GM12891 (cell line): ENCODE measurements at regions not wholly inside any gene's neighbourhood (a gene's known extent, or its start where the extent isn't known, plus 50 kb on each side); places are given as distances from the start of the nearest gene placed in this dataset.

Source experiments
- DNase-seq: peaks from one replicate; pipeline ENCODE4 v3.0.0; 2011; ENCODE audit warnings: low spot score; ENCODE audit not compliant: insufficient read length
- FAIRE-seq: peaks from 2 replicates; lab custom pipeline; 2011; peaks lifted over from hg19 to GRCh38; lab: Jason Lieb, UNC
- PAX5 ChIP-seq: IDR thresholded peaks from 2 replicates; pipeline ENCODE4 v1.6.1; 2011; ENCODE audit warnings: low read length, moderate library complexity, mild to moderate bottlenecking; ENCODE audit not compliant: insufficient read depth, severe bottlenecking
- POLR2A ChIP-seq: IDR thresholded peaks from 2 replicates; pipeline ENCODE4 v1.6.1; 2011; ENCODE audit warnings: low read depth, low read length, control low read depth
- POLR2AphosphoS5 ChIP-seq: IDR thresholded peaks from 2 replicates; pipeline ENCODE4 v1.6.1; 2011; ENCODE audit warnings: low read depth, low read length, control low read depth
- POU2F2 ChIP-seq: IDR thresholded peaks from 2 replicates; pipeline ENCODE4 v1.6.1; 2011; ENCODE audit warnings: low read depth, mild to moderate bottlenecking, control low read depth, low read length, moderate library complexity
- SPI1 ChIP-seq: IDR thresholded peaks from 2 replicates; pipeline ENCODE4 v1.6.1; 2011; ENCODE audit warnings: low read depth, low read length, control low read depth
- TAF1 ChIP-seq: IDR thresholded peaks from 2 replicates; pipeline ENCODE4 v1.6.1; 2011; ENCODE audit warnings: low read depth, low read length, control low read depth

GRCh38 chr7:79787623-79788022 is 334.2 kb upstream of the MAGI2 start:
- FAIRE-seq (no peak), DNase-seq (no peak)
- TF ChIP-seq TAF1 (no peak), POLR2AphosphoS5 (no peak), PAX5 (no peak), POLR2A (no peak), POU2F2 (no peak)

- FAIRE-seq (no peak), DNase-seq (no peak)
- TF ChIP-seq SPI1 (no peak), PAX5 (no peak), POLR2A (no peak), POU2F2 (no peak), TAF1 (no peak), POLR2AphosphoS5 (no peak)
These were observed 333.6 kb upstream of the MAGI2 start for GRCh38 chr7:79787096-79787495.

- no peak for FAIRE-seq
These were observed 332.7 kb upstream of the MAGI2 start for GRCh38 chr7:79786187-79786586.

GRCh38 chr7:79785556-79785955 is 332.1 kb upstream of the MAGI2 start:
- FAIRE-seq (no peak), DNase-seq (no peak)
- TF ChIP-seq POU2F2 (no peak), PAX5 (no peak), SPI1 (no peak), TAF1 (no peak), POLR2AphosphoS5 (no peak), POLR2A (no peak)

More at GRCh38 chr7:79786187-79786586, 332.7 kb upstream of the MAGI2 start:
- TF ChIP-seq POLR2AphosphoS5 (no peak), POLR2A (no peak), TAF1 (no peak), PAX5 (no peak), POU2F2 (no peak), SPI1 (no peak)
- DNase-seq, result no peak

GRCh38 chr7:79782906-79783305 is 329.4 kb upstream of the MAGI2 start:
- TF ChIP-seq POU2F2, result no peak
- no peak for DNase-seq
- no peak for FAIRE-seq

GRCh38 chr7:79782256-79782655 is 328.8 kb upstream of the MAGI2 start:
- no peak for FAIRE-seq
- TF ChIP-seq SPI1 (no peak), POU2F2 (no peak)
- DNase-seq, result no peak

GRCh38 chr7:79781716-79782115 is 328.2 kb upstream of the MAGI2 start:
- no peak for FAIRE-seq
- TF ChIP-seq POLR2AphosphoS5, result no peak
- no peak for TF ChIP-seq POU2F2
- no peak for TF ChIP-seq POLR2A
- TF ChIP-seq PAX5, result no peak
- TF ChIP-seq TAF1, result no peak
- no peak for TF ChIP-seq SPI1

GRCh38 chr7:79778786-79779770 is 325.6 kb upstream of the MAGI2 start:
- no peak for DNase-seq
- FAIRE-seq, result no peak
- no peak for TF ChIP-seq PAX5
- TF ChIP-seq POLR2A, result no peak
- TF ChIP-seq POLR2AphosphoS5, result no peak
- no peak for TF ChIP-seq POU2F2
- TF ChIP-seq SPI1, result no peak

More at GRCh38 chr7:79781716-79782115, 328.2 kb upstream of the MAGI2 start:
- no peak for DNase-seq

- no peak for TF ChIP-seq POU2F2
- no peak for TF ChIP-seq PAX5
- TF ChIP-seq SPI1, result no peak
- no peak for TF ChIP-seq POLR2AphosphoS5
- TF ChIP-seq TAF1, result no peak
- no peak for TF ChIP-seq POLR2A
- FAIRE-seq (no peak), DNase-seq (no peak)
These were observed 322.4 kb upstream of the MAGI2 start for GRCh38 chr7:79775911-79776310.

GRCh38 chr7:79774150-79774549 is 320.7 kb upstream of the MAGI2 start:
- DNase-seq, result no peak
- TF ChIP-seq POLR2A (no peak), POLR2AphosphoS5 (no peak), TAF1 (no peak), SPI1 (no peak), PAX5 (no peak), POU2F2 (no peak)
- FAIRE-seq, result no peak
